Psoas muscle (tissue), 7 donors: ENCODE measurements at regions not wholly inside any gene's neighbourhood (a gene's known extent, or its start where the extent isn't known, plus 50 kb on each side); places are given as distances from the start of the nearest gene placed in this dataset.
A peak's percentile ranks its signal among the peaks of the same experiment; 100 is the strongest.

Experiments
- ATAC-seq, 4 donors: fragments of 200-7000 bp; cut with Tn5 transposase; one replicate each; pipeline ENCODE4 v1.9.1; 2020; ENCODE audit warnings: moderate library complexity in 3 of 4, mild to moderate bottlenecking in 2 of 4
- DNase-seq, 2 donors: peaks; one replicate each; pipeline ENCODE4 v3.0.0-alpha.2; 2020
- H3K27ac ChIP-seq: fragments of 200-600 bp; one replicate; pipeline ENCODE4 v1.8.0; 2022
- H3K27me3 ChIP-seq, 3 donors: fragments of 200-600 bp in 1 of 3; one replicate each; pipeline versions ENCODE4 v1.6.1 to v1.8.0; 2013 to 2022; ENCODE audit warnings: low read length in 2 of 3, mild to moderate bottlenecking in 2 of 3, moderate library complexity in 1 of 3; ENCODE audit not compliant: insufficient read depth in 3 of 3
- H3K36me3 ChIP-seq, 2 donors: fragments of 200-600 bp in 1 of 2; one replicate each; pipeline versions ENCODE4 v1.6.1 to v1.8.0; 2013 to 2022; ENCODE audit warnings: low read depth in 1 of 2, mild to moderate bottlenecking in 1 of 2, moderate library complexity in 1 of 2; ENCODE audit not compliant: insufficient read depth in 1 of 2
- H3K4me1 ChIP-seq: fragments of 200-600 bp; one replicate; pipeline ENCODE4 v1.8.0; 2022
- H3K4me3 ChIP-seq: fragments of 200-600 bp; one replicate; pipeline ENCODE4 v1.8.0; 2022; ENCODE audit warnings: mild to moderate bottlenecking
- H3K9me3 ChIP-seq: fragments of 200-600 bp; one replicate; pipeline ENCODE4 v1.8.0; 2022
- CTCF ChIP-seq: fragments of 200-600 bp; IDR thresholded peaks from one replicate; pipeline ENCODE4 v1.8.0; 2022; ENCODE audit warnings: antibody characterized with exemption
- WGBS, 3 donors: extraction: QIAGEN DNeasy Blood & Tissue Kit; methylation state at CpG; one replicate each; pipeline versions ENCODE4 v1.1.6 to v1.1.7; 2013; 5-methylcytosine and 5-hydroxymethylcytosine counted together
- intact Hi-C, 2 donors: fragments of 100-400 bp; cut with DNase I; formaldehyde crosslinking; loops; one replicate each; pipeline versions ENCODE4 v1.11.0 to v1.14.2; 2022
- donor health status: healthy with polysubstance abuse.
- donor health status: DM: no; HTN: no; CAD: no; lungs with moderate emphysema.
- donor health status: Bipolar disorder and iron deficiency.
- donor health status: healthy.
- donor health status: DM: yes; HTN: yes; CAD: no.
- donor health status: DM: no; HTN: no; CAD: no.
- donor health status: DM: yes; HTN: yes; CAD: no.

- Histone ChIP-seq H3K36me3 (no peaks in the 10 kb centered on the region), H3K27me3 (no peaks in the 10 kb centered on the region), H3K9me3 (no peaks in the 10 kb centered on the region), H3K4me3 (no peak overlapping the region), H3K4me1 (no peaks in the 10 kb centered on the region), H3K27ac (no peak overlapping the region)
- no peak for TF ChIP-seq CTCF
- intact Hi-C loops, result no loop called here
- no peak for ATAC-seq
- WGBS, 3 donors, result 82 to 91% (median 87%) methylated on average over 5 of the region's 5 CpGs
- no peak for DNase-seq
Measured at GRCh38 chr21:35908311-35909078, 151.8 kb downstream of the SETD4 start.

GRCh38 chr21:35906586-35906985 is 153.7 kb downstream of the SETD4 start:
- ATAC-seq (no peak), DNase-seq (no peak)
- intact Hi-C loops, result no loop called here
- no peaks in the 10 kb centered on the region for H3K9me3 ChIP-seq
- no peaks in the 10 kb centered on the region for H3K36me3 ChIP-seq
- no peaks in the 10 kb centered on the region for H3K27me3 ChIP-seq
- no peak for TF ChIP-seq CTCF
- H3K4me3 ChIP-seq, result no peak overlapping the region
- H3K4me1 ChIP-seq, result no peaks in the 10 kb centered on the region
- no peak overlapping the region for H3K27ac ChIP-seq

- Histone ChIP-seq H3K4me1 (no peaks in the 10 kb centered on the region), H3K27ac (no peak overlapping the region), H3K9me3 (no peaks in the 10 kb centered on the region), H3K4me3 (no peak overlapping the region), H3K27me3 (no peaks in the 10 kb centered on the region), H3K36me3 (no peaks in the 10 kb centered on the region)
- no peak for TF ChIP-seq CTCF
- DNase-seq (peak in 1 of 2 donors; percentile 52), ATAC-seq (no peak)
- WGBS, 3 donors, result 81 to 91% (median 84%) methylated on average over 8 of the region's 8 CpGs
- intact Hi-C loops, result no loop called here
Measured at GRCh38 chr21:35905963-35906345, 154.4 kb downstream of the SETD4 start.

GRCh38 chr21:35905096-35905962 is 155.0 kb downstream of the SETD4 start:
- TF ChIP-seq CTCF, result no peak
- DNase-seq (peak; percentile 33 to 57), ATAC-seq (peak; percentile 23 to 72 (median 57))
- H3K4me3 ChIP-seq, result no peak overlapping the region
- 43 to 56% (median 49%) methylated on average over 11 of the region's 11 CpGs for WGBS, 3 donors
- no peaks in the 10 kb centered on the region for H3K9me3 ChIP-seq
- intact Hi-C loops, result no loop called here
- H3K27ac ChIP-seq, result no peak overlapping the region
- no peaks in the 10 kb centered on the region for H3K4me1 ChIP-seq
- H3K36me3 ChIP-seq, result no peaks in the 10 kb centered on the region
- no peaks in the 10 kb centered on the region for H3K27me3 ChIP-seq
